ENCODE measurements at regions not wholly inside any gene's neighbourhood (a gene's known extent, or its start where the extent isn't known, plus 50 kb on each side); places are given as distances from the start of the nearest gene placed in this dataset.

DNA sequence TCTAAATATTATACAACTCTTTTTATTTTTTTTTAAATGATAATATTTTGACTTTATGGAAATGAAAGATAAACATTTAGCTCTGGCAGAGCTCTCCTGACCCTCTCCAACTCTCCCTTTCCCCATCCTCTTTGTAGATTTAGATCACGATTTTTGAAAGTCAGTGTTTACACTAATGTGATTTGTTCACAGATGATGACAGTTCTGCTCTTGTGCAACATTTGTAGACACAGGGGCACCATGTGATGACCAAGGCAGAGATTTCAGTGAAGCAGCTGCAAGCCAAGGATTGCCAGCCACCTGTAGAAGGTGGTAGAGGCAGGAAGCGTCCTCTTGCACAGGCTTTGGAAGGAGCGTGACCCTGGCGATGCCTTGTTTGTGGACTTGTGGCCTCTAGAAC lies 483.2 kb downstream of the QKI start:
- DNase-seq (ENCODE audit: low read depth in 2 of 2, low spot score in 1 of 2): no peak

DNA sequence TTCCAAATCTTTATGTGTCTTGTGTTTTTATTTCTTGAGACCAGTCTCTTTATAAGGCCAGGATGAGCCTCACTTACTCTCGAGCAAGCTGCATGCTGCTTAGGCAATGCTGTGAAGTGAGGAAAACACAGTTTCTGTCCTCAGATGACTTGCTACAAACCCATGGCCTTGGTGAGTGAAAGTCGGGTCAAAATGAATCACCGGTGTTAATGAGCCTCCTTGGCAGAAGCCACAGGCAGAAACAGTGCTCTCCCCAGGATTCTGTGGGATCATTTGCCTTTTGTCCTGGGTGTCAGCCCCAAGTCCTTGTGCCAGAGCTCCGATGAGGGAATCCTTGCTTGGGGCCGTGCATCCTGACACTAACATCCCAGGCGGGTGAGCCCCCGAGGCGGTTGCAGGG lies 482.5 kb downstream of the QKI start:
- DNase-seq (ENCODE audit: low read depth in 2 of 2, low spot score in 1 of 2): no peak

DNA sequence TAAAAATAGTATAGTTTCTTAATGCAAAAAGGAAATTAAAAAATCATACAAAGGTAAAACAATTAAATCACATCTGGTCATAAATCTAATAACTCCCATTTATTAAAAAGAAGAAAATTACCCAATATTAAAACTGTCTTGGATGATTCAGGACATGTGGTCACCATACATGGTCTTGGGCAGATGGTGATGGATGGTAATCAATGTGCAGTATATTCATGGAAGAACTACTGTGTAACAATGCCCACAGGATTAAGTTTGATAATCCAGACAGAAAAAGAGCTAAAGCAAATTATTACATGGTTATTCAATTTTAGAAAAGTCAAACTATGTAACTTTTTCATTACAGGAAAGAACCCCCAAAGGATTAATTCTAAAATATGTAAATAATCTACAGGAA lies 480.6 kb downstream of the QKI start:
- DNase-seq (ENCODE audit: low read depth in 2 of 2, low spot score in 1 of 2): no peak

- DNase-seq (ENCODE audit: low read depth in 2 of 2, low spot score in 1 of 2): no peak
Measured at GRCh38 chr6:163893609-163894189, 479.2 kb downstream of the QKI start.

- no peak for DNase-seq (ENCODE audit: low read depth in 2 of 2, low spot score in 1 of 2)
Measured at GRCh38 chr6:163892824-163893561, 478.5 kb downstream of the QKI start.

GRCh38 chr6:163889904-163890514 lies 475.5 kb downstream of the QKI start:
- no peak for DNase-seq (ENCODE audit: low read depth in 2 of 2, low spot score in 1 of 2)

DNA sequence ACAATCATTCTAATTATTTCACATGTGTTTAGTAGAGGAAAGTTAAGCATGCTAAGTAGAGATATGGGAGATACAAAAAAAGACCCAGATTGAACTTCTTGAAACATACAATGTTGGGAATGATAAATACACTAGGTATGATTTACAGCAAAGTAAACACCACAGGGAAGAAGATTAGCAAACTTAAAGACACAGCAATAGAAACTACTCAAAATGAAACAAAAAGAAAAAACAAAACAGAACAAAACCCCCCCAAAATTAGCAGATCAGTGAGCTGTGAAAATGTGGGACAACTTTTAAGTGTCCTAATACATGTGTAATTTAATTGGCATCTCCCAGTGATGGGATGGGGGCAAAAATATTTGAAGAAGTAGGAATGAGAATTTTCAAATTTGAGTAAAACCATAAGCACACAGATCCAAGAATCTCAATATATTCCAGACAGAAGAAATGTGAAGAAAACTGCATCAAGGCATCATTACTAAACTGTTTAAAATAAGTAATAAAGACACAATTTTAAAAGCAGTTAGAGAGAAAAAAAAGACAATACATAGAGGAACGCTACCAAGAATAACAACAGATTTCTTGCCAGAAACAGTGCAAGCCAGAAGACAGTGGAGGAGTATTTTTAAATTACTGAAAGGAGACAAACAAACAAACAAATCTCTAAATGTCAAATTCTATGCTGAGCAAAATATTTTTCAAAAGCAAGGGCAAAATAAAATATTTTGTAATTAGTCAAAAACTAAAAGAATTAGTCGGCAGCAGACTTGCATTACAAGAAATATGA lies 473.7 kb downstream of the QKI start:
- no peak for DNase-seq (ENCODE audit: low read depth in 2 of 2, low spot score in 1 of 2)

- no peak for DNase-seq (ENCODE audit: low read depth in 2 of 2, low spot score in 1 of 2)
Measured at GRCh38 chr6:163886428-163886827, 471.9 kb downstream of the QKI start.

GRCh38 chr6:163883984-163884383 lies 469.5 kb downstream of the QKI start:
- no peak for DNase-seq (ENCODE audit: low read depth in 2 of 2, low spot score in 1 of 2)

- DNase-seq (ENCODE audit: low read depth in 2 of 2, low spot score in 1 of 2): no peak
Measured at GRCh38 chr6:163878698-163879097, 464.2 kb downstream of the QKI start.

- no peak for DNase-seq (ENCODE audit: low read depth in 2 of 2, low spot score in 1 of 2)
Measured at GRCh38 chr6:163877877-163878639, 463.5 kb downstream of the QKI start.

DNA sequence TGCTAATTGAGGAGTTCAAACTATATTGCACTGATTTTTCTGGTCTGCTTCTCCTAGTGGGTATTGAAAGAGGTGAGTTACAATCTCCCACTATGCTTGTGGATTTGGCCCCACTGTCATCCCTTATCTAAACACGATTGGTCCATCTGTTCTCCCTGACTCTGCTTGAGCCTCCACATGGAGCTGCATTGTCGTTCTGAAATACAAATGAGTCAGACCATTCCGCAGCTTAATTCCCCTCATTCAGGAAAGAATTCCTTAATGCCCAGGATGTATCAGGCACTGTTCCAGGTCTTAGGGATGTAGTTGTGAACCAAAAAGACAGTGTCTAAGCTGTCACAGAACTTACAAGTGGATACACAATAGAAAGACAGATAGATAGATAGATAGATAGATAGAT lies 461.9 kb downstream of the QKI start:
- DNase-seq (ENCODE audit: low read depth in 2 of 2, low spot score in 1 of 2): no peak

DNA sequence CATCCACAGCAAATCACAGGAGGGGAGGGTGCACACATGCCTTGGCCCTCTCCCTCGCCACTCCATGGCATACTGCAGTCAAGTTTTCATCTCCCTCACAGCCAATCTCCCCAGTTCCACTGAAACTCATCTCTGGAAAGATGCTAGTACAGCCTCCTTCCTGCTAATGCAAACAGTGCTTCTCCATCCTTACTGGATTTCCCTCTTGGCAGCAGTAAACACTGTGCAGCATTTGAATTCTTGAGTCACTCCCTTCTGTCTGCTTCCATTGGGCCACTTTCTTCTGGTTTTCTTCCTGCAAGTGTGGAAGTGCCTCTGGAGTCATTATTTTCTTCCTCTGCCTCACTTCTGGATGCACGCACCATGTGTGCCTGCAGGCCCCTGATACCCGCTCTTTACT lies 460.3 kb downstream of the QKI start:
- no peak for DNase-seq (ENCODE audit: low read depth in 2 of 2, low spot score in 1 of 2)

DNA sequence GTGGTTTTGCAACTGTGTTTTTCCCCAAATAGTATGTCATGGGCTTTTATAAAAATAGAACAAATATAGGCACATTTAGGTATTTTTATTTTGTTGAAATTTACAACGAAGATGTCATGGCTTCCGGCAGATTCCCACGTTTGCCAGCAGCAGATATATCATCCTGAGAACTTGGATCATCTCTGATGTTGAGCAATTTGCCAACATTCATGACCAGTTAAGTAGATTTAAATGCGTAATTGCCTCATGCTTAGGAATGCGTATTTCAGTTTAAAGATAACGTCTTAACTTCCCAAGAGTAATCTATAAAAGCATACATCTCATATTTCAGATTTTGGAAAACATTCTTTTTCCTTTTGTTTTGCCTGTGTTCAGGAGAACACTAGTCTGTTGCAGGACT lies 457.8 kb downstream of the QKI start:
- no peak for DNase-seq (ENCODE audit: low read depth in 2 of 2, low spot score in 1 of 2)

DNA sequence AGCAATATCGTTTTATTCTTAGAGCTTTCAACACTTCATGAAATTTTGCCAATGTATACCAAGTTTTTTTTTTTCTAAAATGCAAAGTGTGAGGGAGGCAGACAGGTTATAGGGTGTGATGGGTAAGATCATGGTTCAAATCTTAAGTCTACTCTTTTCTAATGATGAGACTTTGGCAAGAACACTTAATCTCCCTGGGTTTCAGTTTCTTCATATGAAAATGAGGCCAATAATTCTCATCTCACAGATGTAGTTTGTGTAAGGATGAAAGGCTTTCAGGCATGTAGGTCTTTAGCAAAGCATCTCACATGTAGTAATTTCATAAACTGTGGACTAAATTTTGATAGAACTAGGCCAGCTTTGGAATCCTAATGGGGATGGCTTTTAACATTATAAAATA lies 457.1 kb downstream of the QKI start:
- no peak for DNase-seq (ENCODE audit: low read depth in 2 of 2, low spot score in 1 of 2)

GRCh38 chr6:163867518-163868292 lies 453.2 kb downstream of the QKI start:
- DNase-seq (ENCODE audit: low read depth in 2 of 2, low spot score in 1 of 2): no peak

DNA sequence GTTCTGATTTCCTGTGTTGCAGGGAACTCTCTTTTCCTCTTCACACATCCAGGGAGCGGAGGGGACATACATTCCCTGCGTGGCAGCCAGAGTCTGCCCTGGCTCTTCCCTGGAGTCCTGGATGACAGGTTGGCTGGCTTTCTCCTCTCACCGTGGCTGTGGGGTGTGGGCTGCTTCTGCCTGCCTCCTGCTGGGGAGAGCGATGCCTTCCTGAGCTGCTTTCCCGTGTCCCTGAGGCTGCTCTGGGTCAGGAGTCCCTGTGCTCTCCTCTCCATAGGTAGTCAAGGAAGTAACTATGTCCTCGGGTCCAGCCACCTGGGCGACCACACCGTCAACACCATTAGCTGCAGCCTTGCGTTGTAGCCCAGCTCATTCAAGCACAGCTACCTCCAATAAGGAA lies 451.7 kb downstream of the QKI start:
- DNase-seq (ENCODE audit: low read depth in 2 of 2, low spot score in 1 of 2): no peak

DNA sequence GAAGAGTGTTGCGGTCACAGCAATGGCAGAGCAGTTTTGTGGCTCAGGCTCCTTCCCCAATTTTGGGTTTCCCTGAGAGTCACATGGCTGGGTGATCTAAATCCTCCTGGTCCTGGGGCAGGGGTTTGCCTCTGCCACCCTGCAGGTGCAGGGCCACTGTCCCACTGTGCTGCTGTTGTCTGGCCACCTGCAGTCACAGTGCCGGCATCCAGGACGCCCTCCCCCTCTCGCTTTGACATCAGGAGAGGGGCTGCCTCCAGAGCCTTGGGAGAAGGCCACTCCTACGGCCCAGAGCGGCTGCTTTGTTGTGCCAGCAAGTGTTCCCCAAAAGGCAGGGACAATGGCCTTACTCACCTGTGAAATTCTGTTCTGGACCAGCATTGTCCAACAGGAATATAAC lies 449.0 kb downstream of the QKI start:
- no peak for DNase-seq (ENCODE audit: low read depth in 2 of 2, low spot score in 1 of 2)

GRCh38 chr6:163862701-163863100 lies 448.2 kb downstream of the QKI start:
- DNase-seq (ENCODE audit: low read depth in 2 of 2, low spot score in 1 of 2): no peak

DNA sequence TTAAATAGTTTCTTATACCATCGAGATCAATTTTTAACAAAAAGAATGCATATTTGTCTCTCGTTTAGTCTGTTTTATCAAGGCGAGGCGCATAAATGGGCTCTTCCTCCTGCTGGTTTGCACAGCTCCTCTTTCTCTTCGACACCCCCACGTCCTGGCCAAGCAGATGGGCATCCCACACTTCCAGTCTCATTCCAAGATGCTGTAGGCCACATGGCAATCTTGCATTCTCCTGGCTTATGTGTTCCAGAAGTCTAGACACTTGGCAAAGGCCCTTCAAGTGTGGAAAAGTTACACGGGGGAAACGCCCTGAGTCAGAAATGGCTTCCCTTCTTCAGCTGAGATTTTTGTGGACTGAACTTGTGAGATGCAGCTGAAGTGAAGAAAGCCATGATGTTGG lies 447.1 kb downstream of the QKI start:
- no peak for DNase-seq (ENCODE audit: low read depth in 2 of 2, low spot score in 1 of 2)

Data from stimulated activated CD8-positive, alpha-beta memory T cell treated with anti-CD3 and anti-CD28 coated beads, Interleukin-4, amount 100 ng/mL, for 1 hour (primary cell).